Left cardiac atrium (tissue), 4 donors: ENCODE measurements at regions not wholly inside any gene's neighbourhood (a gene's known extent, or its start where the extent isn't known, plus 50 kb on each side); places are given as distances from the start of the nearest gene placed in this dataset.

Source experiments
- ATAC-seq, 2 donors: fragments of 200-7000 bp; cut with Tn5 transposase; one replicate each; pipeline ENCODE4 v1.9.1; 2020; ENCODE audit warnings: mild to moderate bottlenecking in 2 of 2, moderate library complexity in 2 of 2
- DNase-seq: peaks from one replicate; pipeline ENCODE4 v3.0.0-alpha.2; 2020
- intact Hi-C, 2 donors: fragments of 100-400 bp; cut with DNase I; formaldehyde crosslinking; loops; one replicate each; pipeline versions ENCODE4 v1.14.1 to v1.15.1; 2022 to 2023
- donor health status: DM: no; HTN: yes; CAD: no.
- donor health status: DM: no; HTN: yes; CAD: no; lungs with severe emphysema.
- donor health status: DM: yes; HTN: yes; CAD: no.
- donor health status: Dilated cardiomyopathy.

GRCh38 chr18:42255908-42256765 is 301.1 kb downstream of the PIK3C3 start:
- intact Hi-C loops, result no loop called here
- DNase-seq, result no peak
- no peak for ATAC-seq

- no peak for DNase-seq
- ATAC-seq, result no peak
- intact Hi-C loops, result no loop called here
Observed at GRCh38 chr18:42258301-42258965, 303.4 kb downstream of the PIK3C3 start.

GRCh38 chr18:42261731-42262130 is 306.7 kb downstream of the PIK3C3 start:
- DNase-seq (no peak), ATAC-seq (no peak)
- intact Hi-C loops, result no loop called here

DNA sequence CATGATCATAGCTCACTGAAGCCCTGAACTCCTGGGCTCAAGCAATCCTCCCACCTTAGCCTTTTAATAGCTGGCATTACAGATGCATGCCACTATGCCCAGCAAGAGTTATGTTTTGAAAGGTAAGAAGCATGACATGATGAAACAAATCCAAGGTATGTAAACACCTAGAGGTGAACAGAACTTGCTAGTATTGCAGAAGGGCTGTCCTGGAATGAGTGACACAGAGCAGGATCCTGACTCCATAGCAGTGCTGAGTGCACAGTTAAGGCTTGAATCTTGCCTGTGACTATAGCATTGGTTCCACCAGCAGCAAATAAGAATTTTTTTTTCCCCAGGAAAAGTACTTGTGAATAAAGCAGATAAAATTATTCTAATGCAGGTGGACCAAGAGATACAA is 309.5 kb downstream of the PIK3C3 start:
- intact Hi-C loops, result no loop called here
- DNase-seq, result no peak
- ATAC-seq, result no peak

- DNase-seq, result no peak
- intact Hi-C loops, result no loop called here
- ATAC-seq, result no peak
Observed at GRCh38 chr18:42268186-42268725, 313.2 kb downstream of the PIK3C3 start.

DNA sequence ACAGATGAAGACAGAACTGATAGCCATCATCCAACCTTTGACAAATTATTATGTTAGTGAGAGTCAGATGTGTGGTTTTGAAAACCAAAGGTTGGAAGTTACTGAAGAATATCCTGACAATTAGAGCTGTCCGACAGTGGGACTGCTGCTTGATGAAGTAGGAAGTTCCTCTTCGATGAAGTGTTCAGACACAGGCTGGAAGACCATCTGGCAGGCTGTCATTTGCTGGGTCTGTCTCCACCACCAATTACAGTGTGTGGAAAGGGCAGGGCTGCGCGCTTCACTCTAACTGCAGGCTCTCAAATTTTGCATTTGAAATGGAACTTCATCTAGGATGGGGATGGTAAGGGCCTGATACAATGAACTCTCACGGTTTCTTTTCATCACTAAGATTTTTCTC is 313.8 kb downstream of the PIK3C3 start:
- DNase-seq, result no peak
- intact Hi-C loops, result no loop called here
- ATAC-seq, result no peak

DNA sequence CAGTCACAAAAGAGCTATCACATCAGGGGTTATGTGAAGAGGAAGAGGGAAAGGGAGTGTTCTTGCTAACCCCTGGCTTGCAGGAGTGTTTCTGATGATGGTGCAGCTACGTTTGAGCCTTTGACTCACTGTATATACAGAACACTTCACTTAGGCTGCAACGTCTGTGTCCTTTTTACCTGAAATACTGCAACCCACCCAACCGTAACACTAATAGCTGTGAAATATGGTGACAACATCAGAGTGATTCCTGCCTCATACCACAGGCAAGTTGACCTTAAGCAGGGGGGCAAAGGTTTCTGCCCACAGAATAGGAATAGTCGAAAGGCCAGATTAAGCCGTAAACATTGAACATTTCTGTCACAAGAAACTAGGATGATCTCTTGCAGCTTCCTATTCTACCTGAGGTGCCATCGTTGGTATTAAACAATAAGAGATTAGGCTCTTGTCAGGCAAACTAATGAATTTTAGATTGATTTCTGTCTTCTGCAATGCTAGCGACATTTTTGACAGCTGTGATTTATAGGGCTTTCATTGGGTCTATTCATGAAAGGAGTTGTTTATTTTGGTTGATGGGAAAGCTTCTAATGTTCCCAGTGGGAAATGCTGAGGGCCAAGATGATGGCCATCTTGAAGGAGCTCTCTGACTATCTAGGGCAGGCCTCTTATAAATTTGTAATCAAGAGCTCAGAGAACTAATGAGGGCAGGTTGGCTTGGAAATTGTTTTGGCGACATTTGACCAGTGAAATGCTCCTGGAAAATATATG is 316.8 kb downstream of the PIK3C3 start:
- ATAC-seq (no peak), DNase-seq (no peak)
- intact Hi-C loops, result no loop called here

DNA sequence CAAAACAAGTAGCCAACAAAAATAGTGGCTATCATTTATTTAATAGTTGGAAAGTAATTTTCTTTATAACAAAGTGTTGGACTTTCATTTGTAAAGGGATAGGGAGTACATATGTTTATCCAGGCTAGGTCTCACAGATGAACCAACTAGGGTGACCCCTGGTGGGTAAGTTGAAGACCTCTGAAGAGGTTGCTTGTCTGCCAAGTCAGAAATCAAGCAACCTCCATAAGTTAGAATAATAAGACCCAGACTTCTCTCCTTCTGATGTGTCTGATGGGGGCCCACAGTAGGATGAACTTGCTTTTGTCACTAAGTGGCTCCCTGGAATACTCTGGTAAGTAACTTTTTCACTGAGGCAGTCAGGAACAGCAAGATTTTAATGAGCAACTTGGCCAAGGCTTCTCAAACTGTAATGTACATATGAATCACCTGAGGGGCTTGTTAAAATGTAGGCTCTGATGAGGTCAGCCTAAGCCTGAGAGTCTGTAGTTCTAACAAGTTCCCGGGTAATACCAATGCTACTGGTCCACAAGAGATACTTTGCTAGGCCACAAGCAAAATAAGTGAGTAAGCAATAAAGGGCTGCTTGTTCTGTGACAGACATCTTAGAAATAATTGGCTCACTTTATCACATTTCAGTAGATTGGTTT is 319.6 kb downstream of the PIK3C3 start:
- intact Hi-C loops, result no loop called here
- DNase-seq (no peak), ATAC-seq (no peak)

GRCh38 chr18:42275138-42275535 is 320.1 kb downstream of the PIK3C3 start:
- DNase-seq (no peak), ATAC-seq (no peak)
- intact Hi-C loops, result no loop called here

GRCh38 chr18:42275949-42276730 is 321.1 kb downstream of the PIK3C3 start:
- ATAC-seq, result no peak
- intact Hi-C loops, result no loop called here
- DNase-seq, result no peak

DNA sequence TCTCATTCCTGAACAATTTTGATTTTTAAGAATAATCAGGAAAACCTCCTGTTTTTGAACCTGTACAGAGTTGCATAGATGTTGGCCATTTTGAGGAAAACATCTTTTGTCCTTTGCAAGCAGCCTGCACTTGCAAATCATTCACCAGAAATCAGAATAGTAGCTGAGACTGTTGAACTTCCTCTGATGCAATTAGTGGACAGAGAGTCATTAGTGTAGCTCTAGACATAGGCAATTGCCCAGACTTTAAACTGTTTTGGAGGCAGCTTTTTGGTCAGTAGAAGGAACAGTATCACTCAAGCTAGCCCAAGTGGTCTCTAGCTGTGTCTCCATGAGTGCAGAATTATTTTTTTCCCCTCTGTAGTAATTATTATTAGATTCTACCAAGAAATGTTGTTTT is 326.1 kb downstream of the PIK3C3 start:
- ATAC-seq, result no peak
- intact Hi-C loops, result no loop called here
- no peak for DNase-seq

GRCh38 chr18:42281851-42282250 is 326.8 kb downstream of the PIK3C3 start:
- ATAC-seq (no peak), DNase-seq (no peak)
- intact Hi-C loops, result no loop called here

DNA sequence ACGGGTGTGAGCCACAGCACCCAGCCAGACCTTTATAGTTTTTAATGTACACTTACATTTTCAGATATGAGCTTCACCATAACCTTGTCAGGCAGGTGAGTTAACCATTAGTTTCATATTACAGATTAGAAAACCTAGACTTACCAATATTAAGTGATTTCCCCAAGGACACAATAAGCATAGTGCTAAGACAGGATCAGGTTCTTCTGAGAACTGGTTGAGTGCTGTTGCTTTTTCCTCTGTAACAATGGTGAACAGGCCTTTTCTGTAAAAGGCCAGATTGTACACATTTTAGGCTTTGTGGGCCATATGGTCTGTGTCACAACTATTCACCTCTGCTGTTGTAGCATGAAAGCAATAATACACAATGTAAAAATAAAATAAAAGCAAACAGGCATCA is 332.0 kb downstream of the PIK3C3 start:
- DNase-seq, result no peak
- intact Hi-C loops, result no loop called here

DNA sequence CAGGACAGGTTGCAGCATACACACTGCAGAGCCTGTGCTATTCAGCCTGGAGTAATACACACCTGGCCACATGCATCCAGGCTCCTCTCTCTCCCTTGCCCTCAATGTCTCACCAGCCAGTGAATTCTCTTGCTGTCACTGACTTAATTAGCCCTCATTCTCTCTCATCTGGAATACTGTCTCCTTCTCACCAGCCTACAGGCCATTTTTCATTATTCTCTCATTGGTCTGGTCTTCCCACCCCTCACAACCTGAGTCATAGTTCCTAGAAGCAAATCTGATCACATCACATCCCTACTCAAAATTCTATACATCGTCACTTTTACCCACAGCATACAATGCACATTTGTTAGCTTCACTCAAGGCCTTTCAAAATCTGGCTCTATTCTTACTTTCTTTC is 333.1 kb downstream of the PIK3C3 start:
- ATAC-seq (no peak), DNase-seq (no peak)
- intact Hi-C loops, result no loop called here

More for the DNA sequence above, 332.0 kb downstream of the PIK3C3 start:
- no peak for ATAC-seq

GRCh38 chr18:42289526-42289925 is 334.5 kb downstream of the PIK3C3 start:
- DNase-seq, result no peak
- no peak for ATAC-seq
- intact Hi-C loops, result no loop called here

GRCh38 chr18:42290318-42291307 is 335.6 kb downstream of the PIK3C3 start:
- ATAC-seq, result peak in 1 of 2 donors; percentile 43
- DNase-seq, result peak; percentile 28
- intact Hi-C loops, result loop anchor here in 1 of 2 donors (10.0 kb wide), 1 partner anchor 176 kb away; no protein-coding TSS in a partner anchor

DNA sequence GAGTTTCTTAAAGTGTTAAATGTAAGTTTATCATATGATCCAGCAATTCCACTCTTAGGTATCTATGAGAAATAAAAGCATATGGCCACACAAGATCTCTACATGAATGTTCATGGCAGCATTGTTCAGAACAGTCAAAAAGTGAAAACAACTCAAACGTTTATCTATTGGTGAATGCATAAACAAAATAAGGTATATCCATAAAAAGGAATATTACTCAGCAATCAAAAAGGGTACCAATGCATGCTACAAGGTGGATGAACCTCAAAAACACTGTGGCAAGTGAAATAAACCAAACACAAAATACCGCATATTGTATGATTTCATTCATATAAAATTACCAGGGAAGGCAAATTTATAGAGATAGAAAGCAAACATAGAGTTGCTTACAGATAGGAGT is 337.6 kb downstream of the PIK3C3 start:
- intact Hi-C loops, result loop anchor here in 1 of 2 donors (10.0 kb wide), 1 partner anchor 178 kb away; no protein-coding TSS in a partner anchor
- ATAC-seq (no peak), DNase-seq (no peak)
